ENCODE measurements at regions not wholly inside any gene's neighbourhood (a gene's known extent, or its start where the extent isn't known, plus 50 kb on each side); places are given as distances from the start of the nearest gene placed in this dataset.
A peak's percentile ranks its signal among the peaks of the same experiment; 100 is the strongest.
"Not testable (repeated sequence)": the region's sequence is repeated elsewhere in the genome, so short reads cannot be mapped to it uniquely, and the experiment has no call there.

GRCh38 chr4:87716371-87717265 lies 66.5 kb downstream of the DMP1 start:
- TF ChIP-seq Cebpa-rat (IDR thresholded peaks at IDR 0.05) = no peak
- H3K36me3 ChIP-seq = no peaks in the 10 kb centered on the region
- H3K4me2 ChIP-seq = peak overlapping the region in 2 of 11 experiments; percentile 10 to 32; a peak in 3 of 22 replicates
- no peaks in the 10 kb centered on the region for H3K9me3 ChIP-seq (replicated peaks in 1 of 11)
- H3K9ac ChIP-seq = no peak overlapping the region
- H3K27ac ChIP-seq = no peak overlapping the region
- H4K20me1 ChIP-seq = no peaks in the 10 kb centered on the region
- no peak overlapping the region for H3K4me3 ChIP-seq
- no peaks in the 10 kb centered on the region for H3K27me3 ChIP-seq
- peaks cover 0 to 16% (median 0%) of the 10 kb centered on the region in 10 experiments; a peak in 8 of 20 replicates for H3K4me1 ChIP-seq

- H4K20me1 ChIP-seq = no peaks in the 10 kb centered on the region
- H3K9me3 ChIP-seq (replicated peaks in 1 of 11) = no peaks in the 10 kb centered on the region
- no peak overlapping the region for H3K9ac ChIP-seq
- H3K4me1 ChIP-seq = peaks cover 0 to 16% (median 0%) of the 10 kb centered on the region in 10 experiments; a peak in 8 of 20 replicates
- peak overlapping the region in 3 of 11 experiments; percentile 3 to 32 (median 10); a peak in 4 of 22 replicates for H3K4me2 ChIP-seq
- H3K27me3 ChIP-seq = no peaks in the 10 kb centered on the region
- no peak overlapping the region for H3K4me3 ChIP-seq
- H3K36me3 ChIP-seq = no peaks in the 10 kb centered on the region
- no peak overlapping the region for H3K27ac ChIP-seq
- no peak for TF ChIP-seq Cebpa-rat (IDR thresholded peaks at IDR 0.05)
Observed at GRCh38 chr4:87717276-87718031, 67.4 kb downstream of the DMP1 start.

GRCh38 chr4:87718217-87718835 lies 68.2 kb downstream of the DMP1 start:
- H3K4me2 ChIP-seq = peak overlapping the region in 2 of 11 experiments; percentile 10 to 32; a peak in 2 of 22 replicates
- no peak overlapping the region for H3K9ac ChIP-seq
- no peak overlapping the region for H3K4me3 ChIP-seq
- no peaks in the 10 kb centered on the region for H3K36me3 ChIP-seq
- H3K27ac ChIP-seq = no peak overlapping the region
- H4K20me1 ChIP-seq = no peaks in the 10 kb centered on the region
- H3K4me1 ChIP-seq = peaks cover 0 to 16% (median 0%) of the 10 kb centered on the region in 10 experiments; a peak in 8 of 20 replicates
- no peaks in the 10 kb centered on the region for H3K9me3 ChIP-seq (replicated peaks in 1 of 11)
- H3K27me3 ChIP-seq = no peaks in the 10 kb centered on the region
- TF ChIP-seq Cebpa-rat (IDR thresholded peaks at IDR 0.05) = peak in 2 of 11 experiments; percentile 20 to 41; a peak in 2 of 22 replicates

GRCh38 chr4:87720094-87720691 lies 70.1 kb downstream of the DMP1 start:
- no peak for TF ChIP-seq Cebpa-rat (IDR thresholded peaks at IDR 0.05)
- Histone ChIP-seq H4K20me1 (no peaks in the 10 kb centered on the region), H3K27me3 (no peaks in the 10 kb centered on the region), H3K9me3 (replicated peaks in 1 of 11) (peaks cover 10 to 16% (median 11%) of the 10 kb centered on the region in 11 experiments), H3K9ac (no peak overlapping the region), H3K4me2 (no peak overlapping the region), H3K4me1 (peaks cover 0 to 16% (median 0%) of the 10 kb centered on the region in 10 experiments; a peak in 8 of 20 replicates), H3K27ac (no peak overlapping the region), H3K4me3 (no peak overlapping the region), H3K36me3 (0 out of 22 replicates have a peak, but pooled peaks cover 0 to 4% (median 0%) of the 10 kb centered on the region in 11 experiments)

GRCh38 chr4:87725287-87725686 lies 74.1 kb upstream of the IBSP start:
- not testable (repeated sequence) for H3K27ac ChIP-seq, H4K20me1 ChIP-seq, H3K27me3 ChIP-seq, H3K4me2 ChIP-seq, H3K36me3 ChIP-seq, H3K9ac ChIP-seq, H3K4me1 ChIP-seq
- Histone ChIP-seq H3K9me3 (replicated peaks in 1 of 11) (peaks cover 26 to 32% (median 27%) of the 10 kb centered on the region in 11 experiments), H3K4me3 (0 out of 20 replicates have a peak overlapping the region, but pooled peaks of 1 of the 10 experiments have one; percentile 13)

- Histone ChIP-seq H3K9me3 (replicated peaks in 1 of 11) (no peaks in the 10 kb centered on the region; a peak in 1 of 22 replicates), H3K4me2 (no peak overlapping the region), H3K9ac (no peak overlapping the region), H3K36me3 (no peaks in the 10 kb centered on the region), H3K4me3 (no peak overlapping the region), H3K4me1 (no peaks in the 10 kb centered on the region), H4K20me1 (no peaks in the 10 kb centered on the region), H3K27me3 (no peaks in the 10 kb centered on the region), H3K27ac (no peak overlapping the region; a peak in 1 of 22 replicates)
- no peak for TF ChIP-seq Cebpa-rat (IDR thresholded peaks at IDR 0.05)
Observed at GRCh38 chr4:87732033-87732765, 67.2 kb upstream of the IBSP start.

- no peak overlapping the region for H3K4me2 ChIP-seq
- H3K9ac ChIP-seq = no peak overlapping the region
- TF ChIP-seq Cebpa-rat (IDR thresholded peaks at IDR 0.05) = no peak
- H3K9me3 ChIP-seq (replicated peaks in 1 of 11) = no peaks in the 10 kb centered on the region
- no peak overlapping the region for H3K27ac ChIP-seq
- H4K20me1 ChIP-seq = no peaks in the 10 kb centered on the region
- no peaks in the 10 kb centered on the region for H3K27me3 ChIP-seq
- peaks cover 0 to 8% (median 0%) of the 10 kb centered on the region in 10 experiments; a peak in 3 of 20 replicates for H3K4me1 ChIP-seq
- no peaks in the 10 kb centered on the region for H3K36me3 ChIP-seq
- no peak overlapping the region for H3K4me3 ChIP-seq
Observed at GRCh38 chr4:87734084-87734483, 65.3 kb upstream of the IBSP start.

- no peak for TF ChIP-seq Cebpa-rat (IDR thresholded peaks at IDR 0.05)
- Histone ChIP-seq H3K36me3 (no peaks in the 10 kb centered on the region), H3K4me1 (peaks cover 0 to 15% (median 0%) of the 10 kb centered on the region in 10 experiments; a peak in 4 of 20 replicates), H3K9ac (no peak overlapping the region), H3K9me3 (replicated peaks in 1 of 11) (no peaks in the 10 kb centered on the region; a peak in 1 of 22 replicates), H4K20me1 (no peaks in the 10 kb centered on the region), H3K4me2 (no peak overlapping the region), H3K27ac (no peak overlapping the region), H3K27me3 (no peaks in the 10 kb centered on the region), H3K4me3 (no peak overlapping the region)
Observed at GRCh38 chr4:87734936-87735335, 64.4 kb upstream of the IBSP start.
